IMR-90 (cell line): ENCODE measurements at regions not wholly inside any gene's neighbourhood (a gene's known extent, or its start where the extent isn't known, plus 50 kb on each side); places are given as distances from the start of the nearest gene placed in this dataset.

Experiments
- ATAC-seq: fragments of 200-7000 bp; cut with Tn5 transposase; 2 replicates; pipeline ENCODE4 v1.9.1; 2020; ENCODE audit warnings: low read depth, mild to moderate bottlenecking, moderate library complexity
- BruUV-seq: library from RNA; stranded (reverse); fragments of 400-500 nt; replicated peaks from 2 replicates; lab custom pipeline; 2021; lab: Mats Ljungman, UMichigan
- CTCF ChIA-PET: fragments of 300-600 bp; formaldehyde crosslinking; extraction: SDS; loops from one replicate; lab custom pipeline; 2021; ENCODE audit warnings: antibody characterized with exemption; lab: Yijun Ruan, JAX
- POLR2A ChIA-PET: fragments of 300-600 bp; sonication (Branson Sonifier 250); formaldehyde crosslinking; loops from one replicate; lab custom pipeline; 2022; ENCODE audit warnings: antibody characterized with exemption; ENCODE audit not compliant: unreplicated experiment; lab: Charles Lee
- DNase-seq: peaks from one replicate; pipeline ENCODE4 v3.0.0; 2013
- H2AFZ ChIP-seq: replicated peaks from 2 replicates; pipeline ENCODE3; 2013; ENCODE audit warnings: low read length, mild to moderate bottlenecking; ENCODE audit not compliant: poor library complexity
- H2AK5ac ChIP-seq: 2 replicates; pipeline ENCODE4 v1.6.1; 2013; ENCODE audit warnings: low read depth, low read length, inconsistent platforms
- H2AK9ac ChIP-seq: replicated peaks from 2 replicates; pipeline ENCODE3; 2013; ENCODE audit warnings: mild to moderate bottlenecking, low read depth, low read length, moderate library complexity; ENCODE audit not compliant: poor library complexity
- H2BK120ac ChIP-seq: 2 replicates; pipeline ENCODE4 v1.6.1; 2013; ENCODE audit warnings: low read depth, low read length, inconsistent platforms
- H2BK15ac ChIP-seq: 3 replicates; pipeline ENCODE4 v1.6.1; 2013; ENCODE audit warnings: low read depth, low read length, inconsistent platforms
- H2BK20ac ChIP-seq: 2 replicates; pipeline ENCODE4 v1.6.1; 2013; ENCODE audit warnings: low read depth, mild to moderate bottlenecking, inconsistent platforms, low read length, moderate library complexity
- H2BK5ac ChIP-seq: 2 replicates; pipeline ENCODE4 v1.6.1; 2013; ENCODE audit warnings: mild to moderate bottlenecking, low read depth, low read length, inconsistent platforms; ENCODE audit not compliant: poor library complexity, severe bottlenecking
- H3K14ac ChIP-seq: replicated peaks from 2 replicates; pipeline ENCODE4 v1.6.1; 2013; ENCODE audit warnings: low read depth, low read length, inconsistent platforms
- H3K18ac ChIP-seq: 2 replicates; pipeline ENCODE4 v1.6.1; 2013; ENCODE audit warnings: low read depth, low read length, control low read depth
- H3K23ac ChIP-seq: 2 replicates; pipeline ENCODE4 v1.6.1; 2013; ENCODE audit warnings: low read depth, low read length, inconsistent platforms
- H3K27ac ChIP-seq: 2 replicates; pipeline ENCODE4 v1.5.1; 2013; ENCODE audit warnings: mild to moderate bottlenecking, control low read depth, low read length; ENCODE audit not compliant: insufficient read depth
- H3K27me3 ChIP-seq: 2 replicates; pipeline ENCODE4 v1.6.1; 2013; ENCODE audit warnings: low read length; ENCODE audit not compliant: control insufficient read depth, insufficient read depth
- H3K36me3 ChIP-seq: 2 replicates; pipeline ENCODE4 v1.6.1; 2013; ENCODE audit warnings: low read length, mixed read lengths; ENCODE audit not compliant: control insufficient read depth, insufficient read depth
- H3K4ac ChIP-seq: 2 replicates; pipeline ENCODE4 v1.6.1; 2013; ENCODE audit warnings: low read depth, low read length, inconsistent platforms
- H3K4me1 ChIP-seq: 2 replicates; pipeline ENCODE4 v1.6.1; 2013; ENCODE audit warnings: low read length, mixed read lengths; ENCODE audit not compliant: control insufficient read depth, insufficient read depth
- H3K4me2 ChIP-seq: 2 replicates; pipeline ENCODE4 v1.6.1; 2013; ENCODE audit warnings: low read depth, mild to moderate bottlenecking, control low read depth, low read length, moderate library complexity
- H3K4me3 ChIP-seq: 2 replicates; pipeline ENCODE4 v1.5.1; 2013; ENCODE audit warnings: low read depth, mild to moderate bottlenecking, control low read depth, low read length, moderate library complexity; ENCODE audit not compliant: insufficient read depth
- H3K56ac ChIP-seq: 2 replicates; pipeline ENCODE4 v1.6.1; 2013; ENCODE audit warnings: low read length, inconsistent platforms; ENCODE audit not compliant: insufficient read depth; ENCODE audit errors: extremely low read depth
- H3K79me1 ChIP-seq, 2 experiments: 2 replicates each; pipeline ENCODE4 v1.6.1; 2013; ENCODE audit warnings: low read length in 2 of 2, inconsistent platforms in 1 of 2, low read depth in 1 of 2
- H3K9ac ChIP-seq: 2 replicates; pipeline ENCODE4 v1.6.1; 2013; ENCODE audit warnings: low read depth, low read length, control low read depth
- H3K9me1 ChIP-seq: 2 replicates; pipeline ENCODE4 v1.6.1; 2013; ENCODE audit warnings: low read length, inconsistent platforms; ENCODE audit not compliant: insufficient read depth
- H3K9me3 ChIP-seq: 2 replicates; pipeline ENCODE4 v1.6.1; 2013; ENCODE audit warnings: low read length; ENCODE audit not compliant: control insufficient read depth, insufficient read depth
- H4K20me1 ChIP-seq: 2 replicates; pipeline ENCODE4 v1.6.1; 2013; ENCODE audit warnings: low read length, inconsistent platforms; ENCODE audit not compliant: insufficient read depth
- H4K5ac ChIP-seq: 2 replicates; pipeline ENCODE4 v1.6.1; 2013; ENCODE audit warnings: mild to moderate bottlenecking, low read depth, low read length, control low read depth
- H4K8ac ChIP-seq, 2 experiments: 2 replicates each; pipeline ENCODE4 v1.6.1; 2013; ENCODE audit warnings: low read depth in 2 of 2, low read length in 2 of 2, control low read depth in 1 of 2, inconsistent platforms in 1 of 2
- H4K91ac ChIP-seq: 2 replicates; pipeline ENCODE4 v1.6.1; 2013; ENCODE audit warnings: low read depth, low read length, inconsistent platforms; ENCODE audit not compliant: insufficient read depth
- BHLHE40 ChIP-seq: fragments of 150-350 bp; IDR thresholded peaks from 2 replicates; pipeline ENCODE4 v1.6.1; 2016; ENCODE audit warnings: mild to moderate bottlenecking, low read depth, low read length
- CEBPB ChIP-seq: IDR thresholded peaks from 2 replicates; pipeline ENCODE4 v1.6.1; 2012; ENCODE audit warnings: low read depth, low read length, improper control_type of control experiment
- CHD1 ChIP-seq: IDR thresholded peaks from 2 replicates; pipeline ENCODE4 v1.6.1; 2012; ENCODE audit warnings: low read depth, low read length, improper control_type of control experiment
- FOS ChIP-seq: fragments of 150-350 bp; IDR thresholded peaks from 2 replicates; pipeline ENCODE4 v1.6.1; 2016; ENCODE audit warnings: low read depth, low read length
- MAFK ChIP-seq: IDR thresholded peaks from 2 replicates; pipeline ENCODE4 v1.6.1; 2012; ENCODE audit warnings: low read depth, low read length, improper control_type of control experiment
- MAZ ChIP-seq: IDR thresholded peaks from 2 replicates; pipeline ENCODE4 v1.6.1; 2012; ENCODE audit warnings: low read depth, mild to moderate bottlenecking, low read length, improper control_type of control experiment, moderate library complexity, borderline replicate concordance
- MXI1 ChIP-seq: IDR thresholded peaks from 2 replicates; pipeline ENCODE4 v1.6.1; 2012; ENCODE audit warnings: low read depth, mild to moderate bottlenecking, low read length, moderate library complexity, borderline replicate concordance
- NFE2L2 ChIP-seq: fragments of 150-350 bp; IDR thresholded peaks from 2 replicates; pipeline ENCODE4 v1.6.1; 2016; ENCODE audit warnings: low read depth, mild to moderate bottlenecking, low read length
- POLR2A ChIP-seq: IDR thresholded peaks from 2 replicates; pipeline ENCODE4 v1.6.1; 2012; ENCODE audit warnings: mild to moderate bottlenecking, low read depth, low read length
- RAD21 ChIP-seq: IDR thresholded peaks from 2 replicates; pipeline ENCODE4 v1.6.1; 2012; ENCODE audit warnings: low read length, improper control_type of control experiment
- RCOR1 ChIP-seq: IDR thresholded peaks from 2 replicates; pipeline ENCODE4 v1.6.1; 2012; ENCODE audit warnings: mild to moderate bottlenecking, low read length, improper control_type of control experiment; ENCODE audit not compliant: insufficient replicate concordance
- RFX5 ChIP-seq: IDR thresholded peaks from 2 replicates; pipeline ENCODE4 v1.8.0; 2012; ENCODE audit warnings: low read depth, mild to moderate bottlenecking, low read length, moderate library complexity
- SMC3 ChIP-seq: fragments of 150-350 bp; IDR thresholded peaks from 2 replicates; pipeline ENCODE4 v1.6.1; 2016; ENCODE audit warnings: low read depth, mild to moderate bottlenecking, antibody characterized with exemption, low read length, moderate library complexity
- WGBS, 2 experiments: methylation state at CpG; one replicate each; pipeline versions ENCODE4 v1.1.5 to v1.1.7; 2013; ENCODE audit warnings: missing lambda C conversion rate in 2 of 2; ENCODE audit not compliant: insufficient read length in 1 of 2; ENCODE audit errors: extremely low coverage in 2 of 2; 5-methylcytosine and 5-hydroxymethylcytosine counted together
- dilution Hi-C: fragments of 300-500 bp; cut with HindIII; formaldehyde crosslinking; loops from one replicate; pipeline ENCODE4 v1.14.3; 2018; ENCODE audit warnings: low sequenced_read_pairs; ENCODE audit not compliant: unreplicated experiment
- in situ Hi-C: fragments of 300-500 bp; cut with MboI; formaldehyde crosslinking; loops from 3 replicates; pipeline ENCODE4 v1.14.3; 2019; ENCODE audit warnings: low sequenced_read_pairs, inconsistent platforms, mixed read lengths
- intact Hi-C: fragments of 100-400 bp; cut with micrococcal nuclease; formaldehyde crosslinking; loops from 2 replicates; pipeline ENCODE4 v1.10.0; 2022
- TF ChIP-seq, protein P1 (sequence below): fragments of 150-350 bp; IDR thresholded peaks from 2 replicates; pipeline ENCODE4 v1.6.1; 2017; ENCODE audit warnings: mild to moderate bottlenecking, antibody characterized with exemption, low read length, low read depth
- TF ChIP-seq, protein P2 (sequence below): conservative IDR thresholded peaks from 2 replicates; pipeline ENCODE4 v1.5.1; 2012; ENCODE audit warnings: mild to moderate bottlenecking, low read depth, low read length, improper control_type of control experiment
- TF ChIP-seq, protein P3 (sequence below): fragments of 150-350 bp; IDR thresholded peaks from 2 replicates; pipeline ENCODE4 v1.6.1; 2016; ENCODE audit warnings: low read depth, mild to moderate bottlenecking, low read length, moderate library complexity, borderline replicate concordance

DNA sequence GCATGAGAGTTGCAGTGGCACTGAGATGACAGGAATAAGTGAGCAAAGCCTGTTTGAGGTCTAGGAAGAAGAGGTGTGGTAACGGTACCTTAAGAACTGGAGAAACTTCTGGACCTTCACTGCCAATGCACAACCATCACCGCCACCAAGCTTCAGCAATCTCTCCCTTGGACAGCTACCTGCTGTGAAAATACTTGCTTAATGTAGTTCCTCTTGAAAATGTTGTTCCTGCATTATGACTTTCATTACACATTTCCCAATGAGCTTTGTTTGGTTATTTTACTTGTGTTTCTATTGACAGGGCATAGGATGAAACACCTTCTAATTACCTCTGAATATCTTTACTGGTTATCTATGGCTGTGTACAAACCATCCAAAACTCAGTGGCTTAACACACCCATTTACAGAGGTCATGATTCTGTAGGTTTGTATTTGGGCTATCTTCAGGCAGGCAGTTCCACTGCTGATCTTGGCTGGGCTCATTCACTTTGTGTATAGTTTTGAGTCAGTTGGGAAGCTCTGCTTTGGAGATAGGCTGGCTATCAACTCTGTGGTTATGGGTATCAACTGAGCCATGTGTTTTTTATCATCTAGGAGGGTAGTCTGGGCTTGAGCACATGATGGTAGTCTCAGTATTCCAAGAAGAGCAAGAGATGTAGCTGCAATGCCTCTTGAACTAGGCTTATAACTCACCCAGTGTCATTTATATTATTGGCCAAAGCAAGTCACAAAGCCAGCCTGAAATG lies 149.4 kb downstream of the ELAVL4 start:
- Histone ChIP-seq H2BK5ac (no peak overlapping the region), H4K8ac (no peak overlapping the region), H3K9me1 (no peaks in the 10 kb centered on the region), H3K27ac (no peak overlapping the region), H2AK9ac (no peak overlapping the region), H3K23ac (no peak overlapping the region), H2AK5ac (no peak overlapping the region), H4K5ac (no peak overlapping the region), H3K18ac (no peak overlapping the region), H4K91ac (no peak overlapping the region), H2AFZ (no peak overlapping the region), H3K4me3 (no peak overlapping the region), H3K27me3 (no peaks in the 10 kb centered on the region), H3K4me1 (no peaks in the 10 kb centered on the region), H2BK120ac (no peak overlapping the region), H3K14ac (no peak overlapping the region), H2BK20ac (no peak overlapping the region), H3K9ac (no peak overlapping the region), H3K4ac (no peak overlapping the region), H3K36me3 (no peaks in the 10 kb centered on the region), H3K56ac (no peak overlapping the region), H4K20me1 (no peaks in the 10 kb centered on the region), H2BK15ac (no peak overlapping the region), H3K9me3 (peaks cover 12% of the 10 kb centered on the region; the same call in 1 of the 2 replicates), H3K79me1 (no peaks in the 10 kb centered on the region), H3K4me2 (no peak overlapping the region)
- intact Hi-C loops = no loop called here
- ChIA-PET CTCF (no interaction called here), POLR2A (no interaction called here)
- no CpG with 5 or more reads among the region's 2 CpGs for WGBS, 2 experiments
- dilution Hi-C loops = no loop called here
- DNase-seq = no peak
- in situ Hi-C loops = no loop called here
- TF ChIP-seq SMC3 (no peak), RCOR1 (no peak), FOS (no peak), CEBPB (no peak), MAFK (no peak), MAZ (no peak), MXI1 (no peak), CHD1 (no peak), RFX5 (no peak), RAD21 (no peak), NFE2L2 (no peak), POLR2A (no peak), BHLHE40 (no peak)
- TF ChIP-seq, protein P1, sequence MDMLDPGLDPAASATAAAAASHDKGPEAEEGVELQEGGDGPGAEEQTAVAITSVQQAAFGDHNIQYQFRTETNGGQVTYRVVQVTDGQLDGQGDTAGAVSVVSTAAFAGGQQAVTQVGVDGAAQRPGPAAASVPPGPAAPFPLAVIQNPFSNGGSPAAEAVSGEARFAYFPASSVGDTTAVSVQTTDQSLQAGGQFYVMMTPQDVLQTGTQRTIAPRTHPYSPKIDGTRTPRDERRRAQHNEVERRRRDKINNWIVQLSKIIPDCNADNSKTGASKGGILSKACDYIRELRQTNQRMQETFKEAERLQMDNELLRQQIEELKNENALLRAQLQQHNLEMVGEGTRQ = no peak
- TF ChIP-seq, protein P2, sequence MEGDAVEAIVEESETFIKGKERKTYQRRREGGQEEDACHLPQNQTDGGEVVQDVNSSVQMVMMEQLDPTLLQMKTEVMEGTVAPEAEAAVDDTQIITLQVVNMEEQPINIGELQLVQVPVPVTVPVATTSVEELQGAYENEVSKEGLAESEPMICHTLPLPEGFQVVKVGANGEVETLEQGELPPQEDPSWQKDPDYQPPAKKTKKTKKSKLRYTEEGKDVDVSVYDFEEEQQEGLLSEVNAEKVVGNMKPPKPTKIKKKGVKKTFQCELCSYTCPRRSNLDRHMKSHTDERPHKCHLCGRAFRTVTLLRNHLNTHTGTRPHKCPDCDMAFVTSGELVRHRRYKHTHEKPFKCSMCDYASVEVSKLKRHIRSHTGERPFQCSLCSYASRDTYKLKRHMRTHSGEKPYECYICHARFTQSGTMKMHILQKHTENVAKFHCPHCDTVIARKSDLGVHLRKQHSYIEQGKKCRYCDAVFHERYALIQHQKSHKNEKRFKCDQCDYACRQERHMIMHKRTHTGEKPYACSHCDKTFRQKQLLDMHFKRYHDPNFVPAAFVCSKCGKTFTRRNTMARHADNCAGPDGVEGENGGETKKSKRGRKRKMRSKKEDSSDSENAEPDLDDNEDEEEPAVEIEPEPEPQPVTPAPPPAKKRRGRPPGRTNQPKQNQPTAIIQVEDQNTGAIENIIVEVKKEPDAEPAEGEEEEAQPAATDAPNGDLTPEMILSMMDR = no peak
- TF ChIP-seq, protein P3, sequence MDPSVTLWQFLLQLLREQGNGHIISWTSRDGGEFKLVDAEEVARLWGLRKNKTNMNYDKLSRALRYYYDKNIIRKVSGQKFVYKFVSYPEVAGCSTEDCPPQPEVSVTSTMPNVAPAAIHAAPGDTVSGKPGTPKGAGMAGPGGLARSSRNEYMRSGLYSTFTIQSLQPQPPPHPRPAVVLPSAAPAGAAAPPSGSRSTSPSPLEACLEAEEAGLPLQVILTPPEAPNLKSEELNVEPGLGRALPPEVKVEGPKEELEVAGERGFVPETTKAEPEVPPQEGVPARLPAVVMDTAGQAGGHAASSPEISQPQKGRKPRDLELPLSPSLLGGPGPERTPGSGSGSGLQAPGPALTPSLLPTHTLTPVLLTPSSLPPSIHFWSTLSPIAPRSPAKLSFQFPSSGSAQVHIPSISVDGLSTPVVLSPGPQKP = no peak
- ATAC-seq = no peak
- BruUV-seq = no TSS peak
